BLaER1 treated with 17β-estradiol and CSF1 and Interleukin-3, amounts not matched to agents 10 nM and 100 nM (cell line): ENCODE measurements at regions not wholly inside any gene's neighbourhood (a gene's known extent, or its start where the extent isn't known, plus 50 kb on each side); places are given as distances from the start of the nearest gene placed in this dataset.
"Not testable (repeated sequence)": the region's sequence is repeated elsewhere in the genome, so short reads cannot be mapped to it uniquely, and the experiment has no call there.

ENCODE experiments used
- H3K27ac ChIP-seq, 11 experiments: shearing (Covaris generic); formaldehyde crosslinking; 2 replicates each; pipeline ENCODE4 v1.8.1; 2022
- H3K27me3 ChIP-seq, 11 experiments: shearing (Covaris generic); formaldehyde crosslinking; 2 replicates each; pipeline ENCODE4 v1.8.1; 2022
- H3K36me3 ChIP-seq, 11 experiments: shearing (Covaris generic); formaldehyde crosslinking; 2 replicates each; pipeline ENCODE4 v1.8.1; 2022
- H3K4me1 ChIP-seq, 10 experiments: shearing (Covaris generic); formaldehyde crosslinking; 2 replicates each; pipeline ENCODE4 v1.8.1; 2022
- H3K4me2 ChIP-seq, 11 experiments: shearing (Covaris generic); formaldehyde crosslinking; 2 replicates each; pipeline ENCODE4 v1.8.1; 2022
- H3K4me3 ChIP-seq, 10 experiments: shearing (Covaris generic); formaldehyde crosslinking; 2 replicates each; pipeline ENCODE4 v1.8.1; 2022
- H3K9ac ChIP-seq, 11 experiments: shearing (Covaris generic); formaldehyde crosslinking; 2 replicates each; pipeline ENCODE4 v1.8.1; 2022
- H3K9me3 ChIP-seq, 11 experiments: shearing (Covaris generic); formaldehyde crosslinking; replicated peaks in 1 of 11; 2 replicates each; pipeline ENCODE4 v1.8.1; 2022
- H4K20me1 ChIP-seq, 11 experiments: shearing (Covaris generic); formaldehyde crosslinking; 2 replicates each; pipeline ENCODE4 v1.8.1; 2022
- Cebpa-rat ChIP-seq, 11 experiments: shearing (Covaris generic); IDR thresholded peaks; 2 replicates each; pipeline ENCODE4 v1.8.1; 2022

GRCh38 chr18:39206398-39207103 is 1641.0 kb upstream of the CELF4 start:
- not testable (repeated sequence) for H3K9me3 ChIP-seq, H4K20me1 ChIP-seq, H3K4me3 ChIP-seq, H3K4me2 ChIP-seq, H3K9ac ChIP-seq, H3K36me3 ChIP-seq, H3K27me3 ChIP-seq, H3K27ac ChIP-seq
- TF ChIP-seq Cebpa-rat (IDR thresholded peaks at IDR 0.05), result peak; percentile 41 to 95 (median 83); a peak in 20 of 22 replicates
- H3K4me1 ChIP-seq, result peaks cover 0 to 12% (median 2%) of the 10 kb centered on the region in 10 experiments; a peak in 5 of 20 replicates

- peaks cover 0 to 12% (median 2%) of the 10 kb centered on the region in 10 experiments; a peak in 5 of 20 replicates for H3K4me1 ChIP-seq
- H3K9me3 ChIP-seq, result no peaks in the 10 kb centered on the region
- TF ChIP-seq Cebpa-rat (IDR thresholded peaks at IDR 0.05), result no peak
- H3K4me3 ChIP-seq, result no peak overlapping the region
- H4K20me1 ChIP-seq, result no peaks in the 10 kb centered on the region
- H3K36me3 ChIP-seq, result no peaks in the 10 kb centered on the region
- H3K27me3 ChIP-seq, result no peaks in the 10 kb centered on the region
- H3K27ac ChIP-seq, result no peak overlapping the region
- H3K9ac ChIP-seq, result no peak overlapping the region
- H3K4me2 ChIP-seq, result no peak overlapping the region
Observed at GRCh38 chr18:39205565-39206195, 1640.1 kb upstream of the CELF4 start.

GRCh38 chr18:39200153-39200552 is 1634.6 kb upstream of the CELF4 start:
- no peak overlapping the region for H3K4me2 ChIP-seq
- no peak overlapping the region for H3K9ac ChIP-seq
- no peaks in the 10 kb centered on the region for H3K27me3 ChIP-seq
- no peak overlapping the region for H3K4me3 ChIP-seq
- H3K36me3 ChIP-seq, result no peaks in the 10 kb centered on the region
- H4K20me1 ChIP-seq, result no peaks in the 10 kb centered on the region
- no peaks in the 10 kb centered on the region for H3K4me1 ChIP-seq
- no peak for TF ChIP-seq Cebpa-rat (IDR thresholded peaks at IDR 0.05)
- no peak overlapping the region for H3K27ac ChIP-seq
- H3K9me3 ChIP-seq, result no peaks in the 10 kb centered on the region

- no peak for TF ChIP-seq Cebpa-rat (IDR thresholded peaks at IDR 0.05)
Observed at GRCh38 chr18:39199231-39199855, 1633.7 kb upstream of the CELF4 start.

GRCh38 chr18:39198376-39198775 is 1632.8 kb upstream of the CELF4 start:
- H4K20me1 ChIP-seq, result no peaks in the 10 kb centered on the region
- no peak overlapping the region for H3K9ac ChIP-seq
- TF ChIP-seq Cebpa-rat (IDR thresholded peaks at IDR 0.05), result no peak
- H3K36me3 ChIP-seq, result no peaks in the 10 kb centered on the region
- H3K9me3 ChIP-seq, result no peaks in the 10 kb centered on the region
- H3K27ac ChIP-seq, result no peak overlapping the region
- no peaks in the 10 kb centered on the region for H3K4me1 ChIP-seq
- H3K27me3 ChIP-seq, result no peaks in the 10 kb centered on the region
- H3K4me2 ChIP-seq, result no peak overlapping the region
- H3K4me3 ChIP-seq, result no peak overlapping the region

More at GRCh38 chr18:39199231-39199855, 1633.7 kb upstream of the CELF4 start:
- Histone ChIP-seq H3K27me3 (no peaks in the 10 kb centered on the region), H3K9me3 (no peaks in the 10 kb centered on the region), H3K4me1 (no peaks in the 10 kb centered on the region), H3K36me3 (no peaks in the 10 kb centered on the region), H4K20me1 (no peaks in the 10 kb centered on the region), H3K4me3 (no peak overlapping the region), H3K4me2 (no peak overlapping the region), H3K9ac (no peak overlapping the region), H3K27ac (no peak overlapping the region)

- peaks cover 0 to 5% (median 0%) of the 10 kb centered on the region in 10 experiments; a peak in 3 of 20 replicates for H3K4me1 ChIP-seq
- no peak overlapping the region for H3K9ac ChIP-seq
- no peak overlapping the region for H3K27ac ChIP-seq
- no peaks in the 10 kb centered on the region for H3K27me3 ChIP-seq
- H3K4me3 ChIP-seq, result no peak overlapping the region
- H3K9me3 ChIP-seq, result no peaks in the 10 kb centered on the region
- H4K20me1 ChIP-seq, result no peaks in the 10 kb centered on the region
- TF ChIP-seq Cebpa-rat (IDR thresholded peaks at IDR 0.05), result no peak
- H3K4me2 ChIP-seq, result no peak overlapping the region
- H3K36me3 ChIP-seq, result no peaks in the 10 kb centered on the region
Observed at GRCh38 chr18:39191931-39192330, 1626.3 kb upstream of the CELF4 start.

- H3K36me3 ChIP-seq, result no peaks in the 10 kb centered on the region
- H4K20me1 ChIP-seq, result no peaks in the 10 kb centered on the region
- no peak overlapping the region for H3K4me3 ChIP-seq
- no peak for TF ChIP-seq Cebpa-rat (IDR thresholded peaks at IDR 0.05)
- no peaks in the 10 kb centered on the region for H3K27me3 ChIP-seq
- H3K4me1 ChIP-seq, result peaks cover 0 to 5% (median 0%) of the 10 kb centered on the region in 10 experiments; a peak in 3 of 20 replicates
- H3K27ac ChIP-seq, result no peak overlapping the region
- H3K9ac ChIP-seq, result no peak overlapping the region
- no peaks in the 10 kb centered on the region for H3K9me3 ChIP-seq
- 0 out of 22 replicates have a peak overlapping the region, but pooled peaks of 1 of the 11 experiments have one; percentile 33 for H3K4me2 ChIP-seq
Observed at GRCh38 chr18:39191058-39191457, 1625.5 kb upstream of the CELF4 start.

- Histone ChIP-seq H3K4me3 (no peak overlapping the region), H4K20me1 (no peaks in the 10 kb centered on the region), H3K9me3 (no peaks in the 10 kb centered on the region), H3K27me3 (no peaks in the 10 kb centered on the region), H3K27ac (no peak overlapping the region), H3K9ac (no peak overlapping the region), H3K4me1 (peaks cover 0 to 5% (median 0%) of the 10 kb centered on the region in 10 experiments; a peak in 3 of 20 replicates), H3K36me3 (no peaks in the 10 kb centered on the region), H3K4me2 (peak overlapping the region in 2 of 11 experiments; percentile 6 to 33; a peak in 1 of 22 replicates)
- TF ChIP-seq Cebpa-rat (IDR thresholded peaks at IDR 0.05), result no peak
Observed at GRCh38 chr18:39190508-39190907, 1624.9 kb upstream of the CELF4 start.

GRCh38 chr18:39188278-39188677 is 1622.7 kb upstream of the CELF4 start:
- TF ChIP-seq Cebpa-rat (IDR thresholded peaks at IDR 0.05), result no peak
- Histone ChIP-seq H4K20me1 (no peaks in the 10 kb centered on the region), H3K9ac (no peak overlapping the region), H3K4me2 (no peak overlapping the region), H3K27ac (no peak overlapping the region), H3K4me3 (no peak overlapping the region), H3K4me1 (peaks cover 0 to 5% (median 0%) of the 10 kb centered on the region in 10 experiments; a peak in 3 of 20 replicates), H3K27me3 (no peaks in the 10 kb centered on the region), H3K9me3 (no peaks in the 10 kb centered on the region), H3K36me3 (no peaks in the 10 kb centered on the region)
